ENCODE measurements at regions not wholly inside any gene's neighbourhood (a gene's known extent, or its start where the extent isn't known, plus 50 kb on each side); places are given as distances from the start of the nearest gene placed in this dataset.

DNA sequence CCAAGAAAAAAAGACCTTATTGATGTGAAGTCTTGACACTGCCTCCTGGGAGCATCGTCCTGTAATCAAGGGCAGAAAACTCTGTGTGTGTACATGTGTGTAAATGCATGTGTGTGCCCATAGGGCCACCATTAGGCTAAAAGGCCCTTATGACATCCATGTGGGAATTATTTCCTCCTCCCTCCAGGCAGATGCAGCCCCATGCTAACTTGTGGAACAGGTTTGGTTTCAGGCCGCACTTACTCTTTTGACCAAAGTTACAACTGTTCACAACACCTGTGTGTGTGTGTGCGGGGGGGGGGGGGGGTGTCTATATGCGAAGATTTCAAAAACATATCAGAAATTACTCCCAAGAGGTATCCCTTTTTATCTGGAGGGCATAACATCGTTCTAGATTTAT lies 87.4 kb upstream of the SLC14A2 start:
- 86 to 88% methylated on average over 5 of the region's 5 CpGs for WGBS, 2 donors
- DNase-seq = no peak
- no peak overlapping the region for H3K27ac ChIP-seq
- H3K4me1 ChIP-seq = no peaks in the 10 kb centered on the region
- no peak overlapping the region for H3K4me3 ChIP-seq (replicated peaks in 1 of 3)
- intact Hi-C loops (cut with DNase I) = no loop called here
- H3K27me3 ChIP-seq = no peaks in the 10 kb centered on the region
- no peaks in the 10 kb centered on the region for H3K36me3 ChIP-seq
- no peak for TF ChIP-seq POLR2A (IDR thresholded peaks at IDR 0.05)
- no peak for TF ChIP-seq CTCF (IDR thresholded peaks at IDR 0.05)
- H3K9me3 ChIP-seq = no peaks in the 10 kb centered on the region

DNA sequence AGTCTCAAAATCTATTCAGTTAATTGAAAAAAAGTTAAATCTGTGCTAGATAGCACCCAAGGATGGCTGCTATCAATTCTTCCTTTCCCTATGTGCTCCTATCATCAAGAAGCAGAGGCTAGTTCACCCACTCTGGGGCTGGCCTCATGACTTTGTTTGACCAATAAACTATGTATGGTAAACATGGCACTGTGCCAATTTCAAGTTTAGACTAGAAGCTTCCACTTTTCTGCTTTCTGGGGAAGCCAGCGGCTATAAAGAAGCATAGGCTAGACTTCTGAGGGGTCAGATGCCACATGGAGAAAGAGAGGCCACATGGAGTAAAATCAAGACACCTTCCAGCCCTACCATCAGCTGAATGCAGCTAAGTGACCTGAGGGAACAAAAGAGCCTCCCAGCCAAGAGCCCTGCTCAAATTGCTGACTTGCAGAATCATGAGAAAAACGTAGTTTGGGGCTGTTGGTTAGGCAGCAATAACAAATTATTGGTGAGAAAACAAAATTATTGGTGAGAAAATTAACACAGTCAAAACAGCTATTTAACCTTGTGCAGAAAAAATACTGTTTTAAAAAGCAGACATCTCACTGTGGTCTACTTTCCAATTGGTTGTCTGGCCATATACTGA lies 86.5 kb upstream of the SLC14A2 start:
- H3K36me3 ChIP-seq = no peaks in the 10 kb centered on the region
- intact Hi-C loops (cut with DNase I) = no loop called here
- H3K27me3 ChIP-seq = no peaks in the 10 kb centered on the region
- no peak for DNase-seq
- no peaks in the 10 kb centered on the region for H3K4me1 ChIP-seq
- H3K9me3 ChIP-seq = no peaks in the 10 kb centered on the region
- H3K27ac ChIP-seq = no peak overlapping the region
- TF ChIP-seq CTCF (IDR thresholded peaks at IDR 0.05) = no peak
- no peak for TF ChIP-seq POLR2A (IDR thresholded peaks at IDR 0.05)
- no peak overlapping the region for H3K4me3 ChIP-seq (replicated peaks in 1 of 3)
- WGBS, 2 donors = 56 to 62% methylated on average over 2 of the region's 2 CpGs

DNA sequence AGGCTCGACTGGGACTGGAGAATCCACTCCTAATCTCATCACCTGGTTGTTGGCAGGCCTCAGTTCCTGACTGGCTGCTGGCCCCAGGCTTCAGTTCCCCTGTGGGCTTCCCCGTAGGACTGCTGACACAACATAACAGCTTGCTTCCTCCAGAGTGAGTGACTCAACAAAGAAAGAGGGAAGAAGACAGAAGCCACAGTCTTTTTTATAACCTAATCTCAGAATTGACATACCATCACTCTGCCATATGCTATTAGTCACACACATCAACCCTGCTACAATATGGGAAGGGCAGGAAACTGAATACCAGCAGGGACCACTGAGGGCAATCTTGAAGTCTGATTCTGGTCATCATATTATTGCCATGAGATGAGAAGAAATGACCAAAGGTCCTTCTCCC lies 76.8 kb upstream of the SLC14A2 start:
- DNase-seq = no peak
- Histone ChIP-seq H3K9me3 (no peaks in the 10 kb centered on the region), H3K27me3 (no peaks in the 10 kb centered on the region), H3K36me3 (no peaks in the 10 kb centered on the region), H3K4me1 (no peaks in the 10 kb centered on the region), H3K27ac (no peak overlapping the region), H3K4me3 (replicated peaks in 1 of 3) (no peak overlapping the region)
- no peak for TF ChIP-seq CTCF (IDR thresholded peaks at IDR 0.05)
- TF ChIP-seq POLR2A (IDR thresholded peaks at IDR 0.05) = no peak
- intact Hi-C loops (cut with DNase I) = no loop called here
- 72 to 79% methylated on average over 2 of the region's 2 CpGs for WGBS, 2 donors

- TF ChIP-seq POLR2A (IDR thresholded peaks at IDR 0.05) = no peak
- TF ChIP-seq CTCF (IDR thresholded peaks at IDR 0.05) = no peak
- no peaks in the 10 kb centered on the region for H3K36me3 ChIP-seq
- no peak for DNase-seq
- H3K27ac ChIP-seq = no peak overlapping the region
- no peaks in the 10 kb centered on the region for H3K4me1 ChIP-seq
- WGBS, 2 donors = 86 to 93% methylated on average over 5 of the region's 5 CpGs
- intact Hi-C loops (cut with DNase I) = no loop called here
- H3K27me3 ChIP-seq = no peaks in the 10 kb centered on the region
- H3K4me3 ChIP-seq (replicated peaks in 1 of 3) = no peak overlapping the region
- H3K9me3 ChIP-seq = no peaks in the 10 kb centered on the region
These were observed 75.8 kb upstream of the SLC14A2 start for GRCh38 chr18:45539491-45539891.

- no peaks in the 10 kb centered on the region for H3K27me3 ChIP-seq
- H3K4me1 ChIP-seq = no peaks in the 10 kb centered on the region
- H3K9me3 ChIP-seq = no peaks in the 10 kb centered on the region
- WGBS, 2 donors = 82 to 85% methylated on average over 6 to 7 of the region's 7 CpGs
- intact Hi-C loops (cut with DNase I) = no loop called here
- no peaks in the 10 kb centered on the region for H3K36me3 ChIP-seq
- TF ChIP-seq CTCF (IDR thresholded peaks at IDR 0.05) (no peak), POLR2A (IDR thresholded peaks at IDR 0.05) (no peak)
- no peak overlapping the region for H3K4me3 ChIP-seq (replicated peaks in 1 of 3)
- no peak for DNase-seq
- H3K27ac ChIP-seq = no peak overlapping the region
These were observed 75.2 kb upstream of the SLC14A2 start for GRCh38 chr18:45540125-45540524.
